ENCODE measurements at regions not wholly inside any gene's neighbourhood (a gene's known extent, or its start where the extent isn't known, plus 50 kb on each side); places are given as distances from the start of the nearest gene placed in this dataset.
"Not testable (repeated sequence)": the region's sequence is repeated elsewhere in the genome, so short reads cannot be mapped to it uniquely, and the experiment has no call there.

DNA sequence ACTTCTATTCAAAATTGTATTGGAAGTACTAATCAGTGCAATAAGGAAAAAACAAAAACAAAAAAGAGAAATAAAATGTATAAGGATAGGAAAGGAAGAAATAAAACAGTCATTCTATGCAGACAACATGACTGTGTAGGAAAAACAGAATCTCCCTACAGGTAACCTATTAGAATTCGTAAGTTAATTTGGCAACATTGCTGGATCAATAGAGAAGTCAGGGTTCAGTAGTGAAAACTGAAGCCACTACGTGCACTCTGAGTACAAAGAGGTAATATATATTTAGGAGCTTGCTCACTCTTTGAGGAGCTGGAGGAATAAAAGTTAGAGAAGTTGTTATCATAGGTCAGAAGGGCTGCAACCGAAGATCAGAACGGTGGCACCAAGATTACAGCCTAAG, 84.0 kb upstream of the BMAL1 start:
- no peak overlapping the region for H4K8ac ChIP-seq (ENCODE audit: low read length)
- H3K9ac ChIP-seq (ENCODE audit: low read length): no peak overlapping the region
- no peak overlapping the region for H3K4me2 ChIP-seq (ENCODE audit: low read length, poor library complexity, severe bottlenecking)
- no peak overlapping the region for H2BK15ac ChIP-seq (ENCODE audit: low read depth, poor library complexity, severe bottlenecking)
- no peak overlapping the region for H2AK5ac ChIP-seq (ENCODE audit: low read length, severe bottlenecking)
- no peaks in the 10 kb centered on the region for H3K4me1 ChIP-seq (ENCODE audit: control insufficient read depth, insufficient read depth, low read depth, low read length)
- H3K4me3 ChIP-seq (ENCODE audit: insufficient read depth in 1 of 2, low read depth in 1 of 2, low read length in 2 of 2): no peak overlapping the region
- H3K18ac ChIP-seq (ENCODE audit: low read depth in 1 of 2, low read length in 2 of 2): no peak overlapping the region
- peaks cover 0 to 2% of the 10 kb centered on the region in 2 experiments for H3K36me3 ChIP-seq (ENCODE audit: control insufficient read depth in 1 of 2, insufficient read depth in 2 of 2, low read depth in 1 of 2, low read length in 2 of 2)
- no peak overlapping the region for H4K91ac ChIP-seq (ENCODE audit: low read length)
- H2BK12ac ChIP-seq (ENCODE audit: low read length in 2 of 2): no peak overlapping the region
- H3K27ac ChIP-seq (ENCODE audit: low read length, poor library complexity, severe bottlenecking): no peak overlapping the region
- H3K14ac ChIP-seq (ENCODE audit: low read length in 2 of 2): no peak overlapping the region
- no peaks in the 10 kb centered on the region for H3K27me3 ChIP-seq (ENCODE audit: control insufficient read depth in 1 of 2, insufficient read depth in 1 of 2, low read length in 2 of 2)
- WGBS: 74% methylated on average over 4 of the region's 4 CpGs
- no peak overlapping the region for H2AFZ ChIP-seq (ENCODE audit: low read depth, low read length)
- no peak overlapping the region for H3K4ac ChIP-seq (ENCODE audit: low read depth in 1 of 2, low read length in 2 of 2)
- no peak for DNase-seq
- H3K79me1 ChIP-seq (replicated peaks; ENCODE audit: low read length, poor library complexity, severe bottlenecking): no peaks in the 10 kb centered on the region
- H3K9me3 ChIP-seq (ENCODE audit: control insufficient read depth, low read length): peaks cover 21% of the 10 kb centered on the region
- H2BK120ac ChIP-seq (ENCODE audit: low read depth, low read length): no peak overlapping the region
- no peak overlapping the region for H3K23ac ChIP-seq (ENCODE audit: low read length in 2 of 2)
- H2BK5ac ChIP-seq (ENCODE audit: low read depth, low read length, poor library complexity, severe bottlenecking): no peak overlapping the region

DNA sequence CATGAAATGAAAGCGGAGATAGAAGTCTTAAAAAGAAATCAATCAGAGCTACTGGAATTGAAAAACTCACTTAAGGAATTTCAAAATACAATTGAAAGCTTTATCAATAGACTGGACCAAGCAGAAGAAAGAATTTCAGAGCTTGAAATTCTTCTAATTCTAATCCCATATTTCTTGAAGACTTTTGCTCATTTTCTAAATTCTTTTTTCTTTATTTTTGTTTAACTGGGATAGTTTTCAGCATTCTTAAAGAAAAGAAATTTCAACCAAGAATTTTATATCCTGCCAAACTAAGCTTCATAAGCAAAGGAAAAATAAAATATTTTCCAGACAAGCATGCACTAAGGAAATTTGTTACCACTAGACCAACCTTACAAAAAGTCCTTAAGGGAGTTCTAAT, 80.2 kb upstream of the BMAL1 start:
- not testable (repeated sequence) for H3K18ac ChIP-seq (ENCODE audit: low read depth in 1 of 2, low read length in 2 of 2); H3K4me3 ChIP-seq (ENCODE audit: insufficient read depth in 1 of 2, low read depth in 1 of 2, low read length in 2 of 2); H3K4me1 ChIP-seq (ENCODE audit: control insufficient read depth, insufficient read depth, low read depth, low read length); H4K91ac ChIP-seq (ENCODE audit: low read length); H3K36me3 ChIP-seq (ENCODE audit: control insufficient read depth in 1 of 2, insufficient read depth in 2 of 2, low read depth in 1 of 2, low read length in 2 of 2); H2BK5ac ChIP-seq (ENCODE audit: low read depth, low read length, poor library complexity, severe bottlenecking); DNase-seq; H3K27me3 ChIP-seq (ENCODE audit: control insufficient read depth in 1 of 2, insufficient read depth in 1 of 2, low read length in 2 of 2); H2AK5ac ChIP-seq (ENCODE audit: low read length, severe bottlenecking); H2BK15ac ChIP-seq (ENCODE audit: low read depth, poor library complexity, severe bottlenecking); H3K4me2 ChIP-seq (ENCODE audit: low read length, poor library complexity, severe bottlenecking); H4K8ac ChIP-seq (ENCODE audit: low read length); H2BK12ac ChIP-seq (ENCODE audit: low read length in 2 of 2); H3K23ac ChIP-seq (ENCODE audit: low read length in 2 of 2); H3K79me1 ChIP-seq (replicated peaks; ENCODE audit: low read length, poor library complexity, severe bottlenecking); H2AFZ ChIP-seq (ENCODE audit: low read depth, low read length); H3K4ac ChIP-seq (ENCODE audit: low read depth in 1 of 2, low read length in 2 of 2); H2BK120ac ChIP-seq (ENCODE audit: low read depth, low read length); H3K27ac ChIP-seq (ENCODE audit: low read length, poor library complexity, severe bottlenecking); H3K14ac ChIP-seq (ENCODE audit: low read length in 2 of 2); H3K9ac ChIP-seq (ENCODE audit: low read length)
- WGBS: 40% methylated on average over 1 of the region's 1 CpG
- peaks cover 34% of the 10 kb centered on the region for H3K9me3 ChIP-seq (ENCODE audit: control insufficient read depth, low read length)

DNA sequence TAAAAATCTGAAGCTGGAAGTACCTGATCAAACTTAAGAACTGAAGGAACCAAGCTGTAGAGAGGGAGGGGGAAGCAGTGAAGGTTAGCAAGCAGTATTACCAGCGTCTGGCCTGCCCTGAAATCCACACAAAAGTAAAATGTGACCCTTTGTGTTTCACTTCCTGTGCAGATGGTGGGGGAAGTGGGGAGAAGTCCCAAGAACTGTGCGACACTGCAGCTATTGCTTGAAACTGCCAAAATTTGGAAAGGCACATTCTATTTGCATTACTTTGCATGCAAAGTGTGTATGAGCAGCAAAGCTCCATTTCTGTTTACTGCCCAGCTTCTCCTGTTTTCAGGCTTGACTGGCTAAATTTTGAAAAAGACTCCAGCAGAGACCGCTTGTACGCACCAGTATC, 72.1 kb upstream of the BMAL1 start:
- Histone ChIP-seq H4K8ac (ENCODE audit: low read length) (peak overlapping the region; percentile 36), H2BK15ac (ENCODE audit: low read depth, poor library complexity, severe bottlenecking) (no peak overlapping the region), H3K27me3 (ENCODE audit: control insufficient read depth in 1 of 2, insufficient read depth in 1 of 2, low read length in 2 of 2) (no peaks in the 10 kb centered on the region), H3K4me2 (ENCODE audit: low read length, poor library complexity, severe bottlenecking) (no peak overlapping the region), H3K14ac (ENCODE audit: low read length in 2 of 2) (no peak overlapping the region), H4K91ac (ENCODE audit: low read length) (no peak overlapping the region), H2BK120ac (ENCODE audit: low read depth, low read length) (no peak overlapping the region), H2AK5ac (ENCODE audit: low read length, severe bottlenecking) (no peak overlapping the region), H3K23ac (ENCODE audit: low read length in 2 of 2) (no peak overlapping the region), H3K79me1 (replicated peaks; ENCODE audit: low read length, poor library complexity, severe bottlenecking) (no peaks in the 10 kb centered on the region), H3K4me1 (ENCODE audit: control insufficient read depth, insufficient read depth, low read depth, low read length) (peaks cover 10% of the 10 kb centered on the region), H3K9ac (ENCODE audit: low read length) (no peak overlapping the region), H3K9me3 (ENCODE audit: control insufficient read depth, low read length) (peaks cover 10% of the 10 kb centered on the region), H3K18ac (ENCODE audit: low read depth in 1 of 2, low read length in 2 of 2) (peak overlapping the region in 1 of 2 experiments; percentile 72), H3K36me3 (ENCODE audit: control insufficient read depth in 1 of 2, insufficient read depth in 2 of 2, low read depth in 1 of 2, low read length in 2 of 2) (no peaks in the 10 kb centered on the region), H2BK12ac (ENCODE audit: low read length in 2 of 2) (no peak overlapping the region), H3K4ac (ENCODE audit: low read depth in 1 of 2, low read length in 2 of 2) (no peak overlapping the region), H2BK5ac (ENCODE audit: low read depth, low read length, poor library complexity, severe bottlenecking) (no peak overlapping the region), H3K27ac (ENCODE audit: low read length, poor library complexity, severe bottlenecking) (no peak overlapping the region), H3K4me3 (ENCODE audit: insufficient read depth in 1 of 2, low read depth in 1 of 2, low read length in 2 of 2) (no peak overlapping the region), H2AFZ (ENCODE audit: low read depth, low read length) (peak overlapping the region; percentile 79)
- no peak for DNase-seq
- 79% methylated on average over 4 of the region's 4 CpGs for WGBS

DNA sequence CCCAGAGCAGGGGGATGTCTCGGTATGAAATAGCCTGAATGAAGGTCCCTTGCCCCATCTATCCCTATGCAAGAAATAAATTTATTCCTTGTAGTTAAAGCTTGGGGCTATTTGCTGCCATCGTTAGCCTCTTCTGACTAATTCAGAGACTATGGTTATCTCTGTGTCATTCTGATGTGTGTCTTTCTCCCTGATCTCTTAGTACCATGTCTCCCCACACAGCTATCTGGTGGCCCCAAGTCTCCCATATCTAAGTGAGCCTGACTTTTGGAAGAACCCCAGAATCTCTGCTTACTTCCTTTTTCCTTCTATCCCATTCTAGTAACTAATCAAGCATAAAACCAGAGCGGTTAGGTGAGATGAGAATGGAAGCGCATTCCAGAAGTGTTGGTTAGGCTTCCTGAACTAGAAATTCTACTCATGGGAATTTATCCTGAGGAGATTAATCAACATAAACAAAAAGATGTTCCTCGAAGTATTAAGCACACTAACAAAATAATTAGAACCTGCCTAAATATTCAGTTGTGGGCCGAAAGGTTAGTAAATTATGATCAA, 71.4 kb upstream of the BMAL1 start:
- no CpG with 5 or more reads among the region's 6 CpGs for WGBS

More for the DNA sequence above, 71.4 kb upstream of the BMAL1 start:
- Histone ChIP-seq H3K27ac (ENCODE audit: low read length, poor library complexity, severe bottlenecking) (no peak overlapping the region), H2AK5ac (ENCODE audit: low read length, severe bottlenecking) (no peak overlapping the region), H2AFZ (ENCODE audit: low read depth, low read length) (no peak overlapping the region), H3K14ac (ENCODE audit: low read length in 2 of 2) (no peak overlapping the region), H2BK120ac (ENCODE audit: low read depth, low read length) (no peak overlapping the region), H3K4me1 (ENCODE audit: control insufficient read depth, insufficient read depth, low read depth, low read length) (peaks cover 10% of the 10 kb centered on the region), H2BK15ac (ENCODE audit: low read depth, poor library complexity, severe bottlenecking) (no peak overlapping the region), H3K9ac (ENCODE audit: low read length) (no peak overlapping the region), H3K36me3 (ENCODE audit: control insufficient read depth in 1 of 2, insufficient read depth in 2 of 2, low read depth in 1 of 2, low read length in 2 of 2) (no peaks in the 10 kb centered on the region), H3K18ac (ENCODE audit: low read depth in 1 of 2, low read length in 2 of 2) (no peak overlapping the region), H3K27me3 (ENCODE audit: control insufficient read depth in 1 of 2, insufficient read depth in 1 of 2, low read length in 2 of 2) (no peaks in the 10 kb centered on the region), H4K8ac (ENCODE audit: low read length) (no peak overlapping the region), H4K91ac (ENCODE audit: low read length) (no peak overlapping the region), H3K4ac (ENCODE audit: low read depth in 1 of 2, low read length in 2 of 2) (no peak overlapping the region), H3K4me3 (ENCODE audit: insufficient read depth in 1 of 2, low read depth in 1 of 2, low read length in 2 of 2) (no peak overlapping the region), H3K9me3 (ENCODE audit: control insufficient read depth, low read length) (peaks cover 8% of the 10 kb centered on the region), H3K4me2 (ENCODE audit: low read length, poor library complexity, severe bottlenecking) (no peak overlapping the region), H3K79me1 (replicated peaks; ENCODE audit: low read length, poor library complexity, severe bottlenecking) (no peaks in the 10 kb centered on the region), H2BK5ac (ENCODE audit: low read depth, low read length, poor library complexity, severe bottlenecking) (no peak overlapping the region), H2BK12ac (ENCODE audit: low read length in 2 of 2) (no peak overlapping the region), H3K23ac (ENCODE audit: low read length in 2 of 2) (no peak overlapping the region)
- DNase-seq: no peak
